GM12878 (cell line): ENCODE measurements at regions not wholly inside any gene's neighbourhood (a gene's known extent, or its start where the extent isn't known, plus 50 kb on each side); places are given as distances from the start of the nearest gene placed in this dataset.

Experiments used
- ATAC-seq: fragments of 200-7000 bp; cut with Tn5 transposase; 3 replicates; pipeline ENCODE4 v1.9.1; 2020; ENCODE audit warnings: mild to moderate bottlenecking, moderate library complexity
- BruUV-seq: library from RNA; stranded (reverse); fragments of 400-500 nt; replicated peaks from 2 replicates; lab custom pipeline; 2021; lab: Mats Ljungman, UMichigan
- CTCF ChIA-PET: fragments of 300-600 bp; sonication (Branson Sonifier 250); formaldehyde crosslinking; extraction: SDS; loops from one replicate; lab custom pipeline; 2021; ENCODE audit warnings: inconsistent platforms; lab: Yijun Ruan, JAX
- POLR2A ChIA-PET: fragments of 350-600 bp; formaldehyde crosslinking; extraction: SDS; loops from one replicate; lab custom pipeline; 2021; ENCODE audit warnings: inconsistent platforms; lab: Charles Lee
- RAD21 ChIA-PET: fragments of 300-600 bp; sonication (Branson Sonifier 250); formaldehyde crosslinking; loops from one replicate; lab custom pipeline; 2023; ENCODE audit warnings: antibody characterized with exemption; ENCODE audit not compliant: unreplicated experiment; lab: Charles Lee
- SMC1A ChIA-PET: fragments of 300-600 bp; sonication (Branson Sonifier 250); formaldehyde crosslinking; loops from one replicate; lab custom pipeline; 2023; ENCODE audit not compliant: unreplicated experiment, uncharacterized antibody; lab: Charles Lee
- DNase-seq: peaks from one replicate; pipeline ENCODE4 v3.0.0-alpha.2; 2011; ENCODE audit warnings: low read depth, low spot score
- FAIRE-seq: peaks from 3 replicates; lab custom pipeline; 2011; peaks lifted over from hg19 to GRCh38; lab: Jason Lieb, UNC
- H2AFZ ChIP-seq: 2 replicates; pipeline ENCODE4 v1.6.0; 2011; ENCODE audit warnings: low read depth, low read length, control low read depth; ENCODE audit not compliant: control insufficient read depth
- H3K27ac ChIP-seq: 2 replicates; pipeline ENCODE4 v1.5.1; 2011; ENCODE audit warnings: control low read depth; ENCODE audit not compliant: control insufficient read depth, insufficient read depth
- H3K27me3 ChIP-seq, 2 experiments: replicated peaks in 1 of 2; 2 replicates each; pipeline versions ENCODE4 v1.6.0 to v1.6.1; 2011; ENCODE audit warnings: low read length in 1 of 2; ENCODE audit not compliant: control insufficient read depth in 2 of 2, insufficient read depth in 2 of 2
- H3K36me3 ChIP-seq, 2 experiments: 2 replicates each; pipeline ENCODE4 v1.5.1; 2011; ENCODE audit warnings: low read length in 1 of 2; ENCODE audit not compliant: control insufficient read depth in 2 of 2, insufficient read depth in 2 of 2
- H3K4me1 ChIP-seq: 2 replicates; pipeline ENCODE4 v1.6.1; 2011; ENCODE audit warnings: mild to moderate bottlenecking, low read length, moderate library complexity, mixed read lengths; ENCODE audit not compliant: control insufficient read depth, insufficient read depth
- H3K4me2 ChIP-seq: 2 replicates; pipeline ENCODE4 v1.6.0; 2011; ENCODE audit warnings: control low read depth; ENCODE audit not compliant: control insufficient read depth, insufficient read depth
- H3K4me3 ChIP-seq: fragments of 200-600 bp; sonication (generic); 2 replicates; pipeline ENCODE4 v1.5.1; 2016
- H3K79me2 ChIP-seq: 2 replicates; pipeline ENCODE4 v1.6.0; 2011; ENCODE audit warnings: low read length; ENCODE audit not compliant: control insufficient read depth, insufficient read depth
- H3K9ac ChIP-seq: 2 replicates; pipeline ENCODE4 v1.8.0; 2011; ENCODE audit warnings: low read length, control low read depth, mixed read lengths; ENCODE audit not compliant: control insufficient read depth, insufficient read depth
- H3K9me3 ChIP-seq: replicated peaks from 3 replicates; pipeline ENCODE4 v1.5.1; 2011; ENCODE audit warnings: mild to moderate bottlenecking, low read length; ENCODE audit not compliant: control insufficient read depth, insufficient read depth
- H4K20me1 ChIP-seq: 2 replicates; pipeline ENCODE4 v1.6.0; 2011; ENCODE audit not compliant: control insufficient read depth, insufficient read depth
- CHD1 ChIP-seq: IDR thresholded peaks from 2 replicates; pipeline ENCODE4 v1.6.1; 2012; ENCODE audit warnings: low read depth, low read length, improper control_type of control experiment
- CTCF ChIP-seq, 3 experiments: IDR thresholded peaks in 2 of 3; conservative IDR thresholded peaks in 1 of 3; 2 replicates each; pipeline ENCODE4 v1.5.1; 2011; ENCODE audit warnings: low read depth in 3 of 3, low read length in 3 of 3, mild to moderate bottlenecking in 3 of 3, control low read depth in 2 of 3, moderate library complexity in 2 of 3, inconsistent platforms in 1 of 3, mixed read lengths in 1 of 3; ENCODE audit not compliant: control insufficient read depth in 2 of 3, insufficient read depth in 1 of 3; ENCODE audit errors: extremely low read depth in 1 of 3
- E2F4 ChIP-seq: IDR thresholded peaks from 2 replicates; pipeline ENCODE4 v1.6.1; 2012; ENCODE audit warnings: low read depth, low read length, improper control_type of control experiment
- EP300 ChIP-seq, 2 experiments: fragments of 150-350 bp in 1 of 2; IDR thresholded peaks; 2 replicates each; pipeline ENCODE4 v1.6.1; 2011 to 2012; ENCODE audit warnings: low read depth in 2 of 2, low read length in 2 of 2, borderline replicate concordance in 1 of 2, improper control_type of control experiment in 1 of 2, inconsistent platforms in 1 of 2; ENCODE audit not compliant: control insufficient read depth in 1 of 2
- IKZF1 ChIP-seq: fragments of 450-650 bp; conservative IDR thresholded peaks from 2 replicates; pipeline ENCODE4 v1.6.1; 2017; ENCODE audit warnings: antibody characterized with exemption, mild to moderate bottlenecking
- IKZF2 ChIP-seq, 2 experiments: fragments of 450-650 bp; IDR thresholded peaks; 2 replicates each; pipeline ENCODE4 v1.6.1; 2017; ENCODE audit warnings: mild to moderate bottlenecking in 2 of 2, moderate library complexity in 2 of 2
- POLR2AphosphoS2 ChIP-seq: IDR thresholded peaks from 2 replicates; pipeline ENCODE4 v1.6.1; 2011; ENCODE audit warnings: low read depth, mild to moderate bottlenecking, low read length, improper control_type of control experiment, moderate library complexity
- POLR2AphosphoS5 ChIP-seq: IDR thresholded peaks from 2 replicates; pipeline ENCODE4 v1.6.1; 2011; ENCODE audit warnings: mild to moderate bottlenecking, low read length, inconsistent platforms
- RBBP5 ChIP-seq: fragments of 200-600 bp; sonication (generic); conservative IDR thresholded peaks from 2 replicates; pipeline ENCODE4 v1.6.1; 2016
- RELA ChIP-seq: fragments of 450-650 bp; IDR thresholded peaks from 2 replicates; pipeline ENCODE4 v1.8.0; 2014; ENCODE audit warnings: borderline replicate concordance; ENCODE audit not compliant: partially characterized antibody
- SMAD5 ChIP-seq: IDR thresholded peaks from 2 replicates; pipeline ENCODE4 v1.6.1; 2016; ENCODE audit warnings: antibody characterized with exemption, low read depth
- SMC3 ChIP-seq: IDR thresholded peaks from 2 replicates; pipeline ENCODE4 v1.6.1; 2011; ENCODE audit warnings: low read length, improper control_type of control experiment, borderline replicate concordance
- SREBF1 ChIP-seq: IDR thresholded peaks from 2 replicates; pipeline ENCODE4 v1.6.1; 2012; ENCODE audit warnings: mild to moderate bottlenecking, low read length
- ZBTB40 ChIP-seq: fragments of 450-650 bp; IDR thresholded peaks from 2 replicates; pipeline ENCODE4 v1.6.1; 2016; ENCODE audit warnings: mild to moderate bottlenecking, moderate library complexity, borderline replicate concordance
- whole genome bisulfite sequencing: methylation state at CpG from one replicate; pipeline ENCODE4 v1.1.6; 2016; ENCODE audit warnings: low lambda C conversion rate; ENCODE audit not compliant: insufficient replicate concordance, insufficient coverage; ENCODE audit errors: missing lambda C conversion rate; 5-methylcytosine and 5-hydroxymethylcytosine counted together
- in situ Hi-C: fragments of 300-500 bp; cut with MboI; formaldehyde crosslinking; loops from 9 replicates; pipeline ENCODE4 v1.14.3; 2018; ENCODE audit warnings: mixed read lengths
- intact Hi-C: fragments of 100-400 bp; cut with micrococcal nuclease; formaldehyde crosslinking; loops from one replicate; pipeline ENCODE4 v1.14.2; 2022; ENCODE audit not compliant: unreplicated experiment

- Histone ChIP-seq H3K4me3 (no peak overlapping the region), H3K4me2 (no peak overlapping the region), H3K79me2 (no peaks in the 10 kb centered on the region), H3K27me3 (no peaks in the 10 kb centered on the region), H3K36me3 (no peaks in the 10 kb centered on the region), H3K9ac (no peak overlapping the region), H3K4me1 (no peaks in the 10 kb centered on the region), H3K27ac (no peak overlapping the region), H2AFZ (no peak overlapping the region), H4K20me1 (no peaks in the 10 kb centered on the region), H3K9me3 (no peaks in the 10 kb centered on the region)
- intact Hi-C loops (no loop called here), in situ Hi-C loops (no loop called here)
- WGBS = 0% methylated on average over 3 of the region's 3 CpGs
- ChIA-PET SMC1A (no interaction called here), RAD21 (no interaction called here), CTCF (no interaction called here), POLR2A (no interaction called here)
- ATAC-seq (no peak), FAIRE-seq (no peak), DNase-seq (no peak)
- TF ChIP-seq ZBTB40 = no peak
- no peak for TF ChIP-seq IKZF1
- TF ChIP-seq CHD1 = no peak
- no peak for TF ChIP-seq POLR2AphosphoS2
- TF ChIP-seq SMAD5 = no peak
- TF ChIP-seq SMC3 = no peak
- no peak for TF ChIP-seq CTCF (IDR thresholded peaks at IDR 0.05 in 2 of 3, conservative IDR thresholded peaks at IDR 0.05 in 1 of 3; ENCODE audit: control insufficient read depth in 2 of 3, extremely low read depth in 1 of 3, insufficient read depth in 1 of 3, low read depth in 3 of 3, low read length in 3 of 3)
- no peak for TF ChIP-seq IKZF2 (IDR thresholded peaks at IDR 0.05)
- no peak for TF ChIP-seq RBBP5
- TF ChIP-seq RELA = no peak
- TF ChIP-seq E2F4 = no peak
- no peak for TF ChIP-seq SREBF1
- no peak for TF ChIP-seq POLR2AphosphoS5
- TF ChIP-seq EP300 (IDR thresholded peaks at IDR 0.05; ENCODE audit: borderline replicate concordance in 1 of 2, control insufficient read depth in 1 of 2, low read depth in 2 of 2, low read length in 2 of 2) = no peak
- no TSS peak for BruUV-seq
Measured at GRCh38 chr15:26358708-26359107, 414.2 kb downstream of the GABRB3 start.
